ENCODE measurements at regions not wholly inside any gene's neighbourhood (a gene's known extent, or its start where the extent isn't known, plus 50 kb on each side); places are given as distances from the start of the nearest gene placed in this dataset.

DNA sequence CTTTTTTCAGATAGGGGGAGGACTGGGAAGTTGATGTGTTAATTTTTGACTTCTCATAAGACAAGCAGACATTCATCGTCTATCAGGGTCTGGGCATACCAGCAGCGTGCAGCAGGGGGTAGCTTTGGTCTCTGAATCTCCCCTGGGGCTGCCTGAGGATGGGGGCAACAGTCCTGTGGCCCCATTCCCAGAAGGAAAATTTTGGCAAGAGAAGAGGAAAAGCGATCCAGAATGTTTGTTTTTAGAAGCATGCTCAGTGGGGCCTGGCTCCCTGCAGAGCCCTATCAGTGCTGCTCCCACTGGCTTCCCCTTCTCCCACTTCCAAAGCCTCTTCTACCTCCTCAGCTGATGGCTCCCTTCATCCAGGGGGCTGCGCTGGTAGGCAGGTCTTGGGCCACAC, 194.8 kb upstream of the IL12B start:
- in situ Hi-C loops (cut with HindIII; ENCODE audit: low sequenced_read_pairs): loop anchor here (5.0 kb wide), 1 partner anchor 37 kb away; no protein-coding TSS in a partner anchor

DNA sequence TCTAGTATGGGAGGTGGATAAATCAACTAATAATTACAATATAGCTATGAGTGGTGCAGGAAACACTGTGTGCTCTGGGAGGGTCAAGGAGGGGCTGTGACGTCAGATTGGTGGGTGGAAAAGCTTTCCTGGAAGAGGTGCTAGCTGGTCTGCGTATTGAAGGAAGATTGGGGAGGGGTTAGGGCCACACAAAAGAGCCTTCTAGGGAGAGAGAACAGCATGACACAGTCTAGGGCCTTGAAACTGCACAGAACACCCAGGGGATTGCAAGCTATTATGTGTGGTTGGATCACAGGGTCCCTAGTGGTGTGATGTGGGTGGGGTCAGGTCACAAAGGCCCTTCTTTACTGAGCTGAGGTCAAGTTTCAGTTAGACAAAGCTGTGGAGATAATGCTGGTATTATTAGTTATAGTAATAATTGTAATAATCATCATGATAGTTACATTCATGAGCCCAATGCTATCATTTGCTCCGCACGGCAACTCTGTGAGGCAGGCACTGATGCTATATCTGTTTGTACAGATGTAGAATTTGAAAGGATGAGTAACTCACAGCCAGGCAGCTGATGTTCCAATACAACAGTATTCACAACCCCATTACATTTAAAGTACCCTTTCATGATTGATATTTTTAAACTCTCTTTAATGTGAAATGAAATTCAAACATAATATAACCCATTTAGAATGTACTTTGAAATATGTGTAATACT, 197.4 kb upstream of the IL12B start:
- in situ Hi-C loops (cut with HindIII; ENCODE audit: low sequenced_read_pairs): loop anchor here (5.0 kb wide), 1 partner anchor 35 kb away; no protein-coding TSS in a partner anchor

DNA sequence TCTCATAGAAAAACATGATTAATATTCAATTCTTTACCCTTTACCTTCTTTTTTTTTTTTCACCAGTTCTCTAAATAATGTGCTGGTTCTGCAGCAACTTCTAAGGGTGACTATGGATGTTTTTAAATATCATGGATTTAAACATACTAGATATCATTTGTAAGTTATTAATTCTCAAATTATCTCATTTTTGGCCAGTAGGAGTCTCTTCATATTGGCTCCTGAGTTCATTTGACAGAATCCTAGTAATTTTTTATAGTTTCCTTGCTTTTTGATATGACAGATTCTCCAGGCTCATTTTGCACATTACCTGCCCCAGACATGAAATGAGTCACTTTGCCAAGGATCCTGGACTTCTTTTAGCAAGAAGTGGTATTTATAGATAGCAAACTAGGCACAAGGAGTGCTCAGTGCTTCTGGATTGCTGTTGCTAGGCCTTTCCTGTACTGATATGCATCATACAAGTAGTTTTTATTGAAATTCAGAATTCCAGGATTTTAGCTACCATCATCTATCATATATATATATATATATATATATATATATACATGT, 201.3 kb upstream of the IL12B start:
- in situ Hi-C loops (cut with HindIII; ENCODE audit: low sequenced_read_pairs): no loop called here

DNA sequence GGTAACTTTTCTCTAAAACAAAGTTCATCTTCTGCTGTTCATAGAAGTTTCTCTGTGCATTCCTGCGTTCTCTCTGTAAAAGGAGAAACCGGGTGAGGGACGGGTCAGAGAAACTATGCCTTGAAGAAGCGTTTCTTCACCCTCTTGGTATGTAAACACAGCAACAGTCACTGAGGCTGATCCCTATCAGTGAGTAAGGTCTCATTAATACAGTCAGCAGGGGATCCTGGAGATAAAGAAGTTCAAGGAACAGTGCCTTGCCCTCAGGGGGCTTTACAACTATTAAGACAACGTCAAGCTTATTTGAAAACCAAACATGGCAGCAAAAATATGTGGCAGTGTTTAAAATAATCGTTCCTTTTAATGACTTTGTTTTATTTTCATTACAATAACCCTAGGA, 202.9 kb upstream of the IL12B start:
- in situ Hi-C loops (cut with HindIII; ENCODE audit: low sequenced_read_pairs): no loop called here

- in situ Hi-C loops (cut with HindIII; ENCODE audit: low sequenced_read_pairs): no loop called here
These were observed 205.9 kb upstream of the IL12B start for GRCh38 chr5:159536166-159536565.

- in situ Hi-C loops (cut with HindIII; ENCODE audit: low sequenced_read_pairs): no loop called here
These were observed 206.4 kb upstream of the IL12B start for GRCh38 chr5:159536646-159537045.

- in situ Hi-C loops (cut with HindIII; ENCODE audit: low sequenced_read_pairs): no loop called here
These were observed 209.4 kb upstream of the IL12B start for GRCh38 chr5:159539678-159540077.

DNA sequence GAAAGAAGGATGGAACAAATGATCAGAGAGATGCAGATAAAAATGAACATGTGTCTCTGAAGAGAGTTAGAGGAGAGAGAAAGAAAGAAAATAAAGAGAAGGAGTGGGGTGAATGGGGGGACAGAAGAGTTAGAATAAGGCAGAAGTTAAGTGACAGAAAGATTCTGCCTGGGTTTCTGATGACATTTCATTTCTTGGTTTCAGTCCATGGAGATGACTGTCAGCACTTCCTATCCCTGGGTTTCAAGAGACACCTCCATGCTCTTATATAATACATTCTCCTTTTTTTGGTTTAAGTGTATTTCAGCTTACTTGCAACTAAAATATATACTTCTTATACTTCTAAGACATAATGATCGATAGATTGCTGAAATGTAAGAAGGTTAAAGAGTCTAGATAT, 213.0 kb upstream of the IL12B start:
- in situ Hi-C loops (cut with HindIII; ENCODE audit: low sequenced_read_pairs): no loop called here

DNA sequence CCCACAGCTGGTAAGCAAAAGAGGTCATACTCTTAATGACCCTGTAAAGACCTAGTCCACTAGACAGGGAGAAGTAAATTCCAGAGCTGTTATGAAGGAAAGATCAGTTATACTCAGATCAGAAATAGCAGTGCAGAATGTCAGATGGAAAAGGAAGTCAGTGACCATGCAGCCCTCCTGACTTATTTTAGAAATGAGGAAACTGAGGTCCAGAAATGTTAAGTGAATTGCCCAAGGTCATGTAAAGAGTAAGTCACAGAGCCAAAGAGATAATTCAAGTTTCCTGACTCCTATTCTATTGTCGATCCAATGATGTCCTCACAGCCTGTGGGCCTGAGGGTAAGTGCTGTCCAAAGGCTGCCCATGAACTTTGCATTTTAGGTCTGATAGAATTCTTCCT, 214.9 kb upstream of the IL12B start:
- in situ Hi-C loops (cut with HindIII; ENCODE audit: low sequenced_read_pairs): no loop called here

GRCh38 chr5:159547466-159548195, 217.3 kb upstream of the IL12B start:
- in situ Hi-C loops (cut with HindIII; ENCODE audit: low sequenced_read_pairs): no loop called here

GRCh38 chr5:159548517-159548916, 218.2 kb upstream of the IL12B start:
- in situ Hi-C loops (cut with HindIII; ENCODE audit: low sequenced_read_pairs): no loop called here

DNA sequence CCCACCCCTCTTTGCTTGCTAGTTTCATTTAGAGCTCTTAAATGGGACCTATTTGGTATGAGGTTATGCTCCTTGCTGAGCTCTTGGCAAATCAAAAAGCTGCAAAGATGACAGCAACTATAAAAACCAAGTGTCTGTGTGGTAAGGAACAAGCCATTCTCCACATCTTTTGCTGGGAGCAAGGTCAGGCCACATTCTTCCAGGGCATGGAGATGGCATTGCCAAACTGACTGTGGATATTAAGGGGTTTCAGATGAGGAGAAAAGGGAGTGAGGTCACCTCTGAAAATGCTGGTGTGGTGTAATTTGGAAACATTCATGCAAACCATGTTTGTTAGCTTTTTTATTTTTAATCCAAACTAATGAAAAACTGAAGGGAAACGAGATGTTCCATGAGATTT, 218.8 kb upstream of the IL12B start:
- in situ Hi-C loops (cut with HindIII; ENCODE audit: low sequenced_read_pairs): no loop called here

DNA sequence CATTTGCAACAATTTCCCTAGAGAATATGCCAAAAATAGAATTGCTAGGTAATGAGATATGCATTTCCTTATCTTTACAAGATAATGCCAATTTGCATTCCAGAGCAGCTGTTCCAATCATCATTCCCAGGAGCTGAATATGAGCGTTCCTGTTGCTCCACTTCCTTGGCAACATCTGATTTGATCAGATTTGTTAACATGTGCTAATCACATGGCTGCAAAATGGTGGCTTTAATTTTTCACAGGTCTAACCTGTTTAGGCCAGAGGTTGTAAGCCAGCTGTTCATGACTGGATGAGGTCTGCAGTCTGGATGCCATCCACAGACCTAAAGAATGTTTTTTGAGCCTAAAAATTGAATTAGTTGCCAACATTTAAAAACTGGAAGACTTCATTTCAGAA, 220.7 kb upstream of the IL12B start:
- in situ Hi-C loops (cut with HindIII; ENCODE audit: low sequenced_read_pairs): loop anchor here (5.0 kb wide), 2 partner anchors 36 to 54 kb away; no protein-coding TSS in a partner anchor

GRCh38 chr5:159552751-159553150, 222.5 kb upstream of the IL12B start:
- in situ Hi-C loops (cut with HindIII; ENCODE audit: low sequenced_read_pairs): loop anchor here (5.0 kb wide), 2 partner anchors 35 to 55 kb away; no protein-coding TSS in a partner anchor

- in situ Hi-C loops (cut with HindIII; ENCODE audit: low sequenced_read_pairs): loop anchor here (5.0 kb wide), 2 partner anchors 34 to 56 kb away; no protein-coding TSS in a partner anchor
These were observed 223.5 kb upstream of the IL12B start for GRCh38 chr5:159553792-159554191.

GRCh38 chr5:159555084-159555483, 224.8 kb upstream of the IL12B start:
- in situ Hi-C loops (cut with HindIII; ENCODE audit: low sequenced_read_pairs): no loop called here

DNA sequence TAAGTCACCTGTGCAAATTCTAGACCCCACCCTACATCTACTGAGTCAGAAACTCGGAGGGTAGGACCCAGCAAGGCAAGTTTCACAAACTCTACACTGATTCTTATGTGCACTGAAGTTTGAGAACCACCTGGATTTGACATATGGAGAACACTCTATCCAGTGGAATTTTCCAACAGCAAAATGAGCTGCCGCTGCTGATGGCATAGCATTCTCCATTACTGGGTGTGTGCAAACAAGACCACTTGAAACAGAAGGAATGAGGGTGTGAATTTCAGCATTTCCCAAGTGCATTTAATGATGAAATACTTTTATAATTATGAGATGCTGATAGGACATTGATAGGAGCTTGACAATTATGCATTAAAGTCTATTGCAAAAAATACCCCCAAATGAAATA, 229.1 kb upstream of the IL12B start:
- in situ Hi-C loops (cut with HindIII; ENCODE audit: low sequenced_read_pairs): no loop called here

DNA sequence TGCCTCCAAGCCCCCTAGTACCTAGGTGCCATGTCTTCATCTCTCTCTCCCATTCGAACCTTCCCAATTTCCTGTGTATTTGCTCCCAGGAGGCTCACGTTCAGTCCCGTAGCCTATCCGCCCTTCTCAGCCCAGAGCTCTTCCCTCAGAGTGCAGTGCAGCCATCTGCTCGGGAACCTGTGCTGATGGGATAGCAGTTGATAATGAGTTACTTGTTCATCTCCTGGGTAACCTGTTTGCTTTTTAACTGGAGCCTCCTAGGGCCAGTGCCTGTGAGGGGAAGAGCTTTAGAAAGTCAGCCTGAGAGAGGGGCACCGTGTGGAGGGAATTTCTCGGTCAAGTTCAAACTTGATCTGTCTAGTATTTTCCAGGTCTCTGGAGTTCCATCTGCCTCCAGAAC, 229.8 kb upstream of the IL12B start:
- in situ Hi-C loops (cut with HindIII; ENCODE audit: low sequenced_read_pairs): loop anchor here (5.0 kb wide), 1 partner anchor 33 kb away; no protein-coding TSS in a partner anchor

DNA sequence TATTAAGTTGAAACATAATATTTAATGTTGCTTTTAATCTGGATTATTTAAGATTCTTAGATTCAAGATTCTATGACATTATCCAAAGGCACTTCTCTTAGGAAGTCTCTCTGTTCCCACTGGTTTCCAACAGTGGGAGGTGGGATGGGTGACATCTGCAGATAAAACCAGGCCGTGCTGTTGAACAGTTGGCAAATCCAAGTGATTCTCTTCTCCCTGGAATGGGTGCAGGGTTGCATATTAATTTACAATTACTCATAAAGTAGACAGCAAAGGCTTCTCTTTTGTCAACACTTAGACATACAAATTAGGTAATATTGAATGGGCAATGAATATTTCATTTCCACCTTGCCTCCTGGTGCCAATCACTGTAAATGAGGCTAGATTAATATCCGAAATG, 233.7 kb upstream of the IL12B start:
- in situ Hi-C loops (cut with HindIII; ENCODE audit: low sequenced_read_pairs): loop anchor here (5.0 kb wide), 1 partner anchor 37 kb away; no protein-coding TSS in a partner anchor

GRCh38 chr5:159566832-159567231, 236.5 kb upstream of the IL12B start:
- in situ Hi-C loops (cut with HindIII; ENCODE audit: low sequenced_read_pairs): no loop called here

GRCh38 chr5:159567461-159567860, 237.2 kb upstream of the IL12B start:
- in situ Hi-C loops (cut with HindIII; ENCODE audit: low sequenced_read_pairs): no loop called here
